Activated T-helper 17 cell treated with anti-CD3 and anti-CD28 coated beads, Interleukin-2, amount 50 U/mL, for 72 hours (primary cell): ENCODE measurements at regions not wholly inside any gene's neighbourhood (a gene's known extent, or its start where the extent isn't known, plus 50 kb on each side); places are given as distances from the start of the nearest gene placed in this dataset.

Source experiments
- ATAC-seq: fragments of 150-1000 bp; cut with Tn5 transposase; replicated peaks from 2 replicates; pipeline ENCODE4 v1.10.0; 2021; ENCODE audit warnings: mild to moderate bottlenecking, moderate library complexity
- H3K27ac Mint-ChIP-seq: one replicate; pipeline ENCODE4 v1.8.0; 2022; ENCODE audit warnings: mixed read lengths
- H3K27me3 Mint-ChIP-seq: one replicate; pipeline ENCODE4 v1.8.0; 2022; ENCODE audit warnings: mixed read lengths
- H3K36me3 Mint-ChIP-seq: one replicate; pipeline ENCODE4 v1.8.0; 2022; ENCODE audit warnings: low read depth, mild to moderate bottlenecking, mixed read lengths
- H3K4me1 Mint-ChIP-seq: one replicate; pipeline ENCODE4 v1.8.0; 2022; ENCODE audit warnings: mixed read lengths
- H3K4me3 Mint-ChIP-seq: one replicate; pipeline ENCODE4 v1.8.0; 2022; ENCODE audit warnings: mild to moderate bottlenecking, mixed read lengths
- H3K9me3 Mint-ChIP-seq: one replicate; pipeline ENCODE4 v1.8.0; 2022; ENCODE audit warnings: mixed read lengths

- no peaks in the 10 kb centered on the region for H3K36me3 Mint-ChIP-seq
- H3K4me1 Mint-ChIP-seq: no peaks in the 10 kb centered on the region
- H3K4me3 Mint-ChIP-seq: no peak overlapping the region
Measured at GRCh38 chr1:147479864-147480564, 61.3 kb upstream of the BCL9 start.

GRCh38 chr1:147480565-147480935, 60.8 kb upstream of the BCL9 start:
- H3K4me1 Mint-ChIP-seq: no peaks in the 10 kb centered on the region
- no peaks in the 10 kb centered on the region for H3K36me3 Mint-ChIP-seq
- no peak overlapping the region for H3K27ac Mint-ChIP-seq
- H3K9me3 Mint-ChIP-seq: no peaks in the 10 kb centered on the region
- H3K27me3 Mint-ChIP-seq: peaks cover 25% of the 10 kb centered on the region
- ATAC-seq: no peak
- H3K4me3 Mint-ChIP-seq: no peak overlapping the region

More at GRCh38 chr1:147479864-147480564, 61.3 kb upstream of the BCL9 start:
- no peak for ATAC-seq
- Mint-ChIP-seq H3K9me3 (no peaks in the 10 kb centered on the region), H3K27ac (no peak overlapping the region), H3K27me3 (peaks cover 25% of the 10 kb centered on the region)

GRCh38 chr1:147486876-147487656, 54.2 kb upstream of the BCL9 start:
- Mint-ChIP-seq H3K27me3 (peaks cover 3% of the 10 kb centered on the region), H3K27ac (no peak overlapping the region), H3K4me1 (no peaks in the 10 kb centered on the region), H3K36me3 (no peaks in the 10 kb centered on the region), H3K4me3 (no peak overlapping the region), H3K9me3 (no peaks in the 10 kb centered on the region)
- no peak for ATAC-seq

GRCh38 chr1:147491098-147491497, 50.2 kb upstream of the BCL9 start:
- no peaks in the 10 kb centered on the region for H3K36me3 Mint-ChIP-seq
- no peaks in the 10 kb centered on the region for H3K9me3 Mint-ChIP-seq
- no peak for ATAC-seq
- no peaks in the 10 kb centered on the region for H3K4me1 Mint-ChIP-seq
- no peak overlapping the region for H3K27ac Mint-ChIP-seq
- no peak overlapping the region for H3K4me3 Mint-ChIP-seq
- no peaks in the 10 kb centered on the region for H3K27me3 Mint-ChIP-seq
